H9 (cell line): ENCODE measurements at regions not wholly inside any gene's neighbourhood (a gene's known extent, or its start where the extent isn't known, plus 50 kb on each side); places are given as distances from the start of the nearest gene placed in this dataset.
A peak's percentile ranks its signal among the peaks of the same experiment; 100 is the strongest.

Experiments
- DNase-seq: peaks from one replicate; pipeline ENCODE4 v3.0.0-alpha.2; 2017
- H2AFZ ChIP-seq: one replicate; pipeline ENCODE4 v1.6.1; 2013; ENCODE audit warnings: mild to moderate bottlenecking, low read length, control low read depth, moderate library complexity
- H2AK5ac ChIP-seq: 2 replicates; pipeline ENCODE4 v1.6.1; 2013; ENCODE audit warnings: low read length, control low read depth, mixed read lengths; ENCODE audit not compliant: insufficient read length
- H2BK120ac ChIP-seq: one replicate; pipeline ENCODE4 v1.6.1; 2013; ENCODE audit warnings: low read depth, mild to moderate bottlenecking, low read length, control low read depth, inconsistent platforms; ENCODE audit not compliant: poor library complexity, severe bottlenecking
- H2BK12ac ChIP-seq: 2 replicates; pipeline ENCODE4 v1.6.1; 2013; ENCODE audit warnings: low read length, control low read depth, mixed read lengths, low read depth; ENCODE audit not compliant: insufficient read length
- H2BK15ac ChIP-seq: 2 replicates; pipeline ENCODE4 v1.6.1; 2013; ENCODE audit warnings: low read depth, low read length, control low read depth
- H2BK20ac ChIP-seq: one replicate; pipeline ENCODE4 v1.6.1; 2013; ENCODE audit warnings: low read depth, mild to moderate bottlenecking, low read length, control low read depth, inconsistent platforms; ENCODE audit not compliant: poor library complexity, severe bottlenecking
- H2BK5ac ChIP-seq: 2 replicates; pipeline ENCODE4 v1.6.1; 2013; ENCODE audit warnings: low read length, control low read depth, mixed read lengths; ENCODE audit not compliant: insufficient read length
- H3K14ac ChIP-seq: 2 replicates; pipeline ENCODE4 v1.6.1; 2013; ENCODE audit warnings: low read length, control low read depth; ENCODE audit not compliant: insufficient read depth
- H3K18ac ChIP-seq: 2 replicates; pipeline ENCODE4 v1.6.1; 2013; ENCODE audit warnings: low read depth, mild to moderate bottlenecking, mixed read lengths, low read length, control low read depth; ENCODE audit not compliant: insufficient read length
- H3K23ac ChIP-seq: 2 replicates; pipeline ENCODE4 v1.6.1; 2013; ENCODE audit warnings: low read length, control low read depth, mixed read lengths, low read depth; ENCODE audit not compliant: insufficient read length
- H3K23me2 ChIP-seq: 2 replicates; pipeline ENCODE4 v1.6.1; 2013; ENCODE audit warnings: low read depth, mild to moderate bottlenecking, mixed read lengths, low read length, control low read depth; ENCODE audit not compliant: insufficient read length, poor library complexity, severe bottlenecking
- H3K27ac ChIP-seq: 2 replicates; pipeline ENCODE4 v1.5.1; 2013; ENCODE audit warnings: low read length, control low read depth, mixed read lengths, low read depth; ENCODE audit not compliant: insufficient read length
- H3K27me3 ChIP-seq: 2 replicates; pipeline ENCODE4 v1.6.1; 2013; ENCODE audit warnings: low read length, control low read depth, inconsistent platforms; ENCODE audit not compliant: insufficient read depth
- H3K4ac ChIP-seq: 2 replicates; pipeline ENCODE4 v1.6.1; 2013; ENCODE audit warnings: low read depth, mild to moderate bottlenecking, control low read depth, inconsistent platforms, low read length, moderate library complexity
- H3K4me1 ChIP-seq: 2 replicates; pipeline ENCODE4 v1.6.1; 2013; ENCODE audit warnings: low read length, control low read depth, inconsistent platforms; ENCODE audit not compliant: insufficient read depth
- H3K4me2 ChIP-seq: 2 replicates; pipeline ENCODE4 v1.6.1; 2013; ENCODE audit warnings: low read length, control low read depth, mixed read lengths; ENCODE audit not compliant: insufficient read length, insufficient read depth
- H3K56ac ChIP-seq: 2 replicates; pipeline ENCODE4 v1.6.1; 2013; ENCODE audit warnings: low read depth, mild to moderate bottlenecking, mixed read lengths, low read length, control low read depth; ENCODE audit not compliant: insufficient read length
- H3K79me1 ChIP-seq: 2 replicates; pipeline ENCODE4 v1.6.1; 2013; ENCODE audit warnings: low read depth, mild to moderate bottlenecking, moderate library complexity, low read length, control low read depth, inconsistent platforms; ENCODE audit not compliant: insufficient read depth, poor library complexity, severe bottlenecking
- H3K79me2 ChIP-seq: 2 replicates; pipeline ENCODE4 v1.6.1; 2013; ENCODE audit warnings: low read length, control low read depth, inconsistent platforms; ENCODE audit not compliant: insufficient read depth
- H3K9ac ChIP-seq: 2 replicates; pipeline ENCODE4 v1.6.1; 2013; ENCODE audit warnings: low read length, control low read depth, mixed read lengths; ENCODE audit not compliant: insufficient read length; ENCODE audit errors: extremely low read depth
- H3K9me3 ChIP-seq: one replicate; pipeline ENCODE4 v1.6.1; 2013; ENCODE audit warnings: low read depth, low read length, inconsistent platforms; ENCODE audit not compliant: control insufficient read depth
- H3T11ph ChIP-seq: one replicate; pipeline ENCODE4 v1.6.1; 2013; ENCODE audit warnings: mild to moderate bottlenecking, low read length, control low read depth, inconsistent platforms
- H4K20me1 ChIP-seq: one replicate; pipeline ENCODE4 v1.6.1; 2013; ENCODE audit not compliant: control insufficient read depth, insufficient read length, insufficient read depth
- H4K5ac ChIP-seq: 2 replicates; pipeline ENCODE4 v1.6.1; 2013; ENCODE audit warnings: low read depth, mild to moderate bottlenecking, mixed read lengths, low read length, control low read depth; ENCODE audit not compliant: insufficient read length
- H4K8ac ChIP-seq: replicated peaks from 2 replicates; pipeline ENCODE4 v1.6.1; 2013; ENCODE audit warnings: low read length, control low read depth, mixed read lengths, low read depth; ENCODE audit not compliant: insufficient read length
- H4K91ac ChIP-seq: 2 replicates; pipeline ENCODE4 v1.6.1; 2013; ENCODE audit warnings: low read depth, mild to moderate bottlenecking, moderate library complexity, mixed read lengths, low read length, control low read depth; ENCODE audit not compliant: insufficient read length
- H3K27ac Mint-ChIP-seq, 3 experiments: 2 replicates in 2 of 3; 3 replicates in 1 of 3; pipeline ENCODE4 v1.8.0; 2020 to 2021; ENCODE audit warnings: mixed read lengths in 3 of 3, mild to moderate bottlenecking in 1 of 3, moderate library complexity in 1 of 3
- H3K27me3 Mint-ChIP-seq: 2 replicates; pipeline ENCODE4 v1.8.0; 2021; ENCODE audit warnings: low read depth, mild to moderate bottlenecking, moderate library complexity, mixed read lengths
- H3K36me3 Mint-ChIP-seq, 3 experiments: 2 replicates in 2 of 3; 3 replicates in 1 of 3; pipeline ENCODE4 v1.8.0; 2020 to 2021; ENCODE audit warnings: low read depth in 3 of 3, mixed read lengths in 3 of 3; ENCODE audit not compliant: insufficient read depth in 1 of 3
- H3K4me1 Mint-ChIP-seq, 2 experiments: 2 replicates each; pipeline ENCODE4 v1.8.0; 2020; ENCODE audit warnings: mixed read lengths in 2 of 2
- H3K4me3 Mint-ChIP-seq, 2 experiments: 2 replicates in 1 of 2; 3 replicates in 1 of 2; pipeline ENCODE4 v1.8.0; 2020 to 2021; ENCODE audit warnings: mild to moderate bottlenecking in 2 of 2, mixed read lengths in 2 of 2, moderate library complexity in 1 of 2
- H3K9me3 Mint-ChIP-seq, 2 experiments: 2 replicates in 1 of 2; 3 replicates in 1 of 2; pipeline ENCODE4 v1.8.0; 2020; ENCODE audit warnings: mild to moderate bottlenecking in 2 of 2, mixed read lengths in 2 of 2, moderate library complexity in 1 of 2
- WGBS: extraction: QIAGEN DNeasy Blood & Tissue Kit; methylation state at CpG from one replicate; pipeline ENCODE4 v1.1.7; 2013; ENCODE audit warnings: missing lambda C conversion rate, low lambda C conversion rate, mixed read lengths; ENCODE audit not compliant: insufficient read length; ENCODE audit errors: extremely low coverage; 5-methylcytosine and 5-hydroxymethylcytosine counted together
- TF ChIP-seq, protein P1 (sequence below): fragments of 200-600 bp; sonication (generic); conservative IDR thresholded peaks from 3 replicates; pipeline ENCODE4 v1.8.0; 2021; ENCODE audit warnings: antibody characterized with exemption, mild to moderate bottlenecking

DNA sequence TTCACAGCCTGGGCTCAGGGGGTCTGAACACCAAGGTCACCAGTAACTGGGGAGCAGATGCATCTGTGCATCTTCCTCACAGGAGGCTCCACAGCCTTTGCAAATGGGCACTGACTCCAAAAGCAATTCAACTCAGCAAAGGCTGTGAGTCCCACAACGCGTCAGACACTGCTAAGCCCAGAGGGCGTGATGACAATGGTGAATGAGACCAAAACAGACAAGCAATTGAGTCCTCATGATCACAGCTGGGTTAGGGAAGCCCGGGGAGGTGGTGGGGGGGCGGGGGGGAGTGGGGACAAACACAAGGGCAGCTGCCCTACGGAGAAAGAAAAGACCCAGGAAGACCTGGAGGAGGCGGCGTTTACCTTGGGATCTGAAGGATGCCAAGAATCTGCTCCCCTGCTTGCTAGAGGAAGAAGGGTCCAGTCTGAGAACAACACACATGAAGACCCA is 61.6 kb upstream of the RNF32 start:
- no peak overlapping the region for H2BK20ac ChIP-seq
- no peaks in the 10 kb centered on the region for H3K79me1 ChIP-seq
- no peak overlapping the region for H4K91ac ChIP-seq
- DNase-seq: peak; percentile 54
- H3K4me2 ChIP-seq: no peak overlapping the region
- Mint-ChIP-seq H3K27me3 (peaks cover 60% of the 10 kb centered on the region), H3K4me3 (no peak overlapping the region), H3K4me1 (peaks cover 36 to 46% of the 10 kb centered on the region in 2 experiments), H3K36me3 (peaks cover 0 to 9% (median 3%) of the 10 kb centered on the region in 3 experiments; a peak in 5 of 7 replicates), H3K27ac (no peak overlapping the region; a peak in 1 of 7 replicates), H3K9me3 (peaks cover 2 to 8% of the 10 kb centered on the region in 2 experiments; a peak in 4 of 5 replicates)
- H3K4ac ChIP-seq: no peak overlapping the region; the same call in 1 of the 2 replicates
- H2BK120ac ChIP-seq: no peak overlapping the region
- 0 out of 2 replicates have a peak overlapping the region, but pooled peaks have one; percentile 5 for H2BK15ac ChIP-seq
- no peak overlapping the region for H2AFZ ChIP-seq
- no peak overlapping the region for H3K56ac ChIP-seq
- H3K14ac ChIP-seq: peak overlapping the region; percentile 12
- no peak overlapping the region for H2BK5ac ChIP-seq
- H3K23ac ChIP-seq: no peak overlapping the region
- peak overlapping the region; percentile 57 for H3K18ac ChIP-seq
- H4K20me1 ChIP-seq: no peaks in the 10 kb centered on the region
- H3T11ph ChIP-seq: no peak overlapping the region
- no peak overlapping the region for H3K9ac ChIP-seq
- H3K9me3 ChIP-seq: no peaks in the 10 kb centered on the region
- no peaks in the 10 kb centered on the region for H3K23me2 ChIP-seq
- no peak overlapping the region for H3K27ac ChIP-seq
- no peaks in the 10 kb centered on the region for H3K79me2 ChIP-seq
- no CpG with 5 or more reads among the region's 8 CpGs for WGBS
- H2BK12ac ChIP-seq: no peak overlapping the region
- TF ChIP-seq, protein P1, sequence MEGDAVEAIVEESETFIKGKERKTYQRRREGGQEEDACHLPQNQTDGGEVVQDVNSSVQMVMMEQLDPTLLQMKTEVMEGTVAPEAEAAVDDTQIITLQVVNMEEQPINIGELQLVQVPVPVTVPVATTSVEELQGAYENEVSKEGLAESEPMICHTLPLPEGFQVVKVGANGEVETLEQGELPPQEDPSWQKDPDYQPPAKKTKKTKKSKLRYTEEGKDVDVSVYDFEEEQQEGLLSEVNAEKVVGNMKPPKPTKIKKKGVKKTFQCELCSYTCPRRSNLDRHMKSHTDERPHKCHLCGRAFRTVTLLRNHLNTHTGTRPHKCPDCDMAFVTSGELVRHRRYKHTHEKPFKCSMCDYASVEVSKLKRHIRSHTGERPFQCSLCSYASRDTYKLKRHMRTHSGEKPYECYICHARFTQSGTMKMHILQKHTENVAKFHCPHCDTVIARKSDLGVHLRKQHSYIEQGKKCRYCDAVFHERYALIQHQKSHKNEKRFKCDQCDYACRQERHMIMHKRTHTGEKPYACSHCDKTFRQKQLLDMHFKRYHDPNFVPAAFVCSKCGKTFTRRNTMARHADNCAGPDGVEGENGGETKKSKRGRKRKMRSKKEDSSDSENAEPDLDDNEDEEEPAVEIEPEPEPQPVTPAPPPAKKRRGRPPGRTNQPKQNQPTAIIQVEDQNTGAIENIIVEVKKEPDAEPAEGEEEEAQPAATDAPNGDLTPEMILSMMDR: peak; percentile 20; the same call in 2 of the 3 replicates
- no peak overlapping the region for H4K5ac ChIP-seq
- H3K27me3 ChIP-seq: no peaks in the 10 kb centered on the region
- no peak overlapping the region for H4K8ac ChIP-seq
- H3K4me1 ChIP-seq: peaks cover 10% of the 10 kb centered on the region; the same call in 1 of the 2 replicates
- peak overlapping the region; percentile 14 for H2AK5ac ChIP-seq
